ENCODE measurements at regions not wholly inside any gene's neighbourhood (a gene's known extent, or its start where the extent isn't known, plus 50 kb on each side); places are given as distances from the start of the nearest gene placed in this dataset.

DNA sequence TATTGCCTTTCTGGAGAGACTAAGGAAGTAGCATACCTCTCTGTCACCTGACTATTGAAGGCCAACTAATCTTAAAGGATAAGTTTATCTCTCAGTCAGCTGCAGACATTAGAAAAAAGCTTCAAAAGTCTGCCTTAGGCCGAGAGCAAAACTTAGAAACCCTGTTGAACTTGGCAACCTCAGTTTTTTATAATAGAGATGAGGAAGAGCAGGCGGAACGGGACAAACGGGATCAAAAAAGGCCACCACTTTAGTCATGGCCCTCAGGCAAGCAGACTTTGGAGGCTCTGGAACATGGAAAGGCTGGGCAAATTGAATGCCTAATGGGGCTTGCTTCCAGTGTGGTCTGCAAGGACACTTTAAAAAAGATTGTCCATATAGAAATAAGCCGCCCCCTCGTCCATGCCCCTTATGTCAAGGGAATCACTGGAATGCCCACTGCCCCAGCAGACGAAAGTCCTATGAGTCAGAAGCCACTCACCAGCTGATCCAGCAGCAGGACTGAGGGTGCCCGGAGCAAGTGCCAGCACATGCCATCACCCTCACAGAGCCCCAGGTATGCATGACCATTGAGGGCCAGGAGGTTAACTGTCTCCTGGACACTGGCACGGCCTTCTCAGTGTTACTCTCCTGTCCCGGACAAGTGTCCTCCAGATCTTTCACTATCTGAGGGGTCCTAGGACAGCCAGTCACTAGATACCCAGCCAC, 61.5 kb upstream of the FAM98A start:
- H3K79me2 ChIP-seq (ENCODE audit: insufficient read depth, low read length) = no peaks in the 10 kb centered on the region
- no peak overlapping the region for H3K4me3 ChIP-seq (ENCODE audit: low read length, poor library complexity, severe bottlenecking)
- H4K20me1 ChIP-seq (ENCODE audit: insufficient read depth, low read length, poor library complexity, severe bottlenecking) = no peaks in the 10 kb centered on the region
- no peaks in the 10 kb centered on the region for H3K9me2 ChIP-seq (replicated peaks; ENCODE audit: low read depth, low read length)
- peaks cover 6% of the 10 kb centered on the region; the same call in 1 of the 2 replicates for H3K9me3 ChIP-seq (ENCODE audit: insufficient read depth, low read depth, low read length)
- H3K9ac ChIP-seq (ENCODE audit: low read depth, low read length, poor library complexity, severe bottlenecking) = no peak overlapping the region
- H3K36me3 ChIP-seq (ENCODE audit: insufficient read depth, low read length) = no peaks in the 10 kb centered on the region
- no peak overlapping the region for H2AFZ ChIP-seq (ENCODE audit: low read length)
- H3F3A ChIP-seq (ENCODE audit: low read depth) = no peaks in the 10 kb centered on the region
- TF ChIP-seq, protein P1, sequence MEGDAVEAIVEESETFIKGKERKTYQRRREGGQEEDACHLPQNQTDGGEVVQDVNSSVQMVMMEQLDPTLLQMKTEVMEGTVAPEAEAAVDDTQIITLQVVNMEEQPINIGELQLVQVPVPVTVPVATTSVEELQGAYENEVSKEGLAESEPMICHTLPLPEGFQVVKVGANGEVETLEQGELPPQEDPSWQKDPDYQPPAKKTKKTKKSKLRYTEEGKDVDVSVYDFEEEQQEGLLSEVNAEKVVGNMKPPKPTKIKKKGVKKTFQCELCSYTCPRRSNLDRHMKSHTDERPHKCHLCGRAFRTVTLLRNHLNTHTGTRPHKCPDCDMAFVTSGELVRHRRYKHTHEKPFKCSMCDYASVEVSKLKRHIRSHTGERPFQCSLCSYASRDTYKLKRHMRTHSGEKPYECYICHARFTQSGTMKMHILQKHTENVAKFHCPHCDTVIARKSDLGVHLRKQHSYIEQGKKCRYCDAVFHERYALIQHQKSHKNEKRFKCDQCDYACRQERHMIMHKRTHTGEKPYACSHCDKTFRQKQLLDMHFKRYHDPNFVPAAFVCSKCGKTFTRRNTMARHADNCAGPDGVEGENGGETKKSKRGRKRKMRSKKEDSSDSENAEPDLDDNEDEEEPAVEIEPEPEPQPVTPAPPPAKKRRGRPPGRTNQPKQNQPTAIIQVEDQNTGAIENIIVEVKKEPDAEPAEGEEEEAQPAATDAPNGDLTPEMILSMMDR (conservative IDR thresholded peaks at IDR 0.05; ENCODE audit: low read length) = no peak
- TF ChIP-seq EZH2phosphoT487 (IDR thresholded peaks at IDR 0.05; ENCODE audit: borderline replicate concordance) = no peak
- no peak overlapping the region for H3K4me2 ChIP-seq (ENCODE audit: low read depth, low read length, poor library complexity, severe bottlenecking)
- H3K4me1 ChIP-seq (ENCODE audit: insufficient read depth, low read length, poor library complexity, severe bottlenecking) = no peaks in the 10 kb centered on the region
- no peaks in the 10 kb centered on the region for H3K27me3 ChIP-seq (ENCODE audit: insufficient read depth, low read length, poor library complexity, severe bottlenecking)

DNA sequence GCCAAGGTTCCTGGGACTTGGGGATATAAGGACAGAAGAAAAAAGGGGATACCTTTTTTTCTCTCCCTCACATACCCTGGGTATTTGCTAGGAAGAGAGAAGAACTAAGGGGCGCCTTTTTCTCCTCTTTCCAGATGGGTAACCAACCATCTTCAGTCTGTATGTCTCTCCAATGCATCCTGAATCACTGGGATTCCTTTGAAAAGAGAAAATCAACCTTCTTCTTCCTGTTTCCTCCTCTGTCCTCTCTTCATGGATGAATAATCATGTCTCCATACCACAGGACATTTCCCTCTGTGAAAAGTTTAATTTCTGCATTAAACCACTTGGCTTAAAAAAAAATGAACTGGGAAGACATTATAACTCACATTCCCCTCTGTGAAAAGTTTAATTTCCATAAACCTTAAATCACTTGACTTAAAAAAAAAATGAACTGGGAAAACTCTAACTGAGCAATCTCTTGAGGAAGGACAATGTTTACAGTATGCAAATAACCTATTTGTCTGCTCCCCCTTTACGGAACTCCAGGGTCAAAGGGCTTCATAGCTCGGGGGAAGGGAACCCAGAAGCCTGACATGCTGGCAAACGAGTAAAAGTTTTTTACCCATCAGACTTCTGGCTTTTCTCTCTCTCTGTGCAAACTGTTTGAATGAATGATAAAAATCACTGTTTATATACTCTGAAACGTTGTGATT, 56.7 kb upstream of the FAM98A start:
- H3K36me3 ChIP-seq (ENCODE audit: insufficient read depth, low read length) = no peaks in the 10 kb centered on the region
- H3K27me3 ChIP-seq (ENCODE audit: insufficient read depth, low read length, poor library complexity, severe bottlenecking) = no peaks in the 10 kb centered on the region
- no peaks in the 10 kb centered on the region for H4K20me1 ChIP-seq (ENCODE audit: insufficient read depth, low read length, poor library complexity, severe bottlenecking)
- no peak overlapping the region for H3K4me2 ChIP-seq (ENCODE audit: low read depth, low read length, poor library complexity, severe bottlenecking)
- no peak overlapping the region for H2AFZ ChIP-seq (ENCODE audit: low read length)
- H3K79me2 ChIP-seq (ENCODE audit: insufficient read depth, low read length) = no peaks in the 10 kb centered on the region
- no peaks in the 10 kb centered on the region for H3K4me1 ChIP-seq (ENCODE audit: insufficient read depth, low read length, poor library complexity, severe bottlenecking)
- H3F3A ChIP-seq (ENCODE audit: low read depth) = no peaks in the 10 kb centered on the region
- no peaks in the 10 kb centered on the region; the same call in 1 of the 2 replicates for H3K9me3 ChIP-seq (ENCODE audit: insufficient read depth, low read depth, low read length)
- H3K9me2 ChIP-seq (replicated peaks; ENCODE audit: low read depth, low read length) = no peaks in the 10 kb centered on the region
- H3K9ac ChIP-seq (ENCODE audit: low read depth, low read length, poor library complexity, severe bottlenecking) = no peak overlapping the region
- TF ChIP-seq, protein P1 (conservative IDR thresholded peaks at IDR 0.05; ENCODE audit: low read length) = no peak
- TF ChIP-seq EZH2phosphoT487 (IDR thresholded peaks at IDR 0.05; ENCODE audit: borderline replicate concordance) = no peak
- no peak overlapping the region for H3K4me3 ChIP-seq (ENCODE audit: low read length, poor library complexity, severe bottlenecking)

- Histone ChIP-seq H4K20me1 (ENCODE audit: insufficient read depth, low read length, poor library complexity, severe bottlenecking) (no peaks in the 10 kb centered on the region), H3K36me3 (ENCODE audit: insufficient read depth, low read length) (no peaks in the 10 kb centered on the region), H3K4me2 (ENCODE audit: low read depth, low read length, poor library complexity, severe bottlenecking) (no peak overlapping the region), H3K27me3 (ENCODE audit: insufficient read depth, low read length, poor library complexity, severe bottlenecking) (no peaks in the 10 kb centered on the region), H3K9ac (ENCODE audit: low read depth, low read length, poor library complexity, severe bottlenecking) (no peak overlapping the region), H3K9me2 (replicated peaks; ENCODE audit: low read depth, low read length) (no peaks in the 10 kb centered on the region), H3K79me2 (ENCODE audit: insufficient read depth, low read length) (no peaks in the 10 kb centered on the region), H3K4me3 (ENCODE audit: low read length, poor library complexity, severe bottlenecking) (no peak overlapping the region), H3K4me1 (ENCODE audit: insufficient read depth, low read length, poor library complexity, severe bottlenecking) (no peaks in the 10 kb centered on the region), H3F3A (ENCODE audit: low read depth) (no peaks in the 10 kb centered on the region), H2AFZ (ENCODE audit: low read length) (no peak overlapping the region), H3K9me3 (ENCODE audit: insufficient read depth, low read depth, low read length) (no peaks in the 10 kb centered on the region; the same call in 1 of the 2 replicates)
- TF ChIP-seq, protein P1 (conservative IDR thresholded peaks at IDR 0.05; ENCODE audit: low read length) = no peak
- TF ChIP-seq EZH2phosphoT487 (IDR thresholded peaks at IDR 0.05; ENCODE audit: borderline replicate concordance) = no peak
Observed at GRCh38 chr2:33652830-33653229, 53.7 kb upstream of the FAM98A start.
